Thyroid gland (tissue), 4 donors: ENCODE measurements at regions not wholly inside any gene's neighbourhood (a gene's known extent, or its start where the extent isn't known, plus 50 kb on each side); places are given as distances from the start of the nearest gene placed in this dataset.

Experiments
- POLR2A ChIP-seq, 2 donors: fragments of 450-650 bp; IDR thresholded peaks; one replicate each; pipeline ENCODE4 v1.6.1; 2017; ENCODE audit warnings: antibody characterized with exemption in 2 of 2, mild to moderate bottlenecking in 2 of 2, moderate library complexity in 1 of 2
- TF ChIP-seq, protein P1 (sequence below), 6 experiments: fragments of 200-600 bp in 3 of 6; fragments of 450-650 bp in 3 of 6; sonication (generic) in 3 of 6; IDR thresholded peaks; one replicate each; pipeline ENCODE4 v1.5.1; 2016 to 2019; ENCODE audit warnings: antibody characterized with exemption in 6 of 6, mild to moderate bottlenecking in 2 of 6, inconsistent platforms in 1 of 6, moderate library complexity in 1 of 6

DNA sequence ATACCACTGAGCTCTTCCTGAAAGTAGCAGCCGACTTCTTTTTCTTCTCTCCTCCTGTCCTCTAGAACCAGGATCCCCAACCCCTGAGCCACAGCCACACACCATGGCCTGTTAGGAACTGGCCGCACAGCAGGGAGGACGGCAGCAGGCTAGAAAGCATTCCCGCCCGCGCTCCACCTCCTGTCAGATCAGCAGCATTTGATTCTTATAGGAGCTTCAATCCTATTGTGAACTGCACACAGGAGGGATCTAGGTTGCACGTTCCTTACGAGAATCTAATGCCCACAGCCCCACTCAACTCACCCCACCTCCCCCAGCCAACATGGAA, 179.1 kb upstream of the SH3BP4 start:
- TF ChIP-seq, protein P1, sequence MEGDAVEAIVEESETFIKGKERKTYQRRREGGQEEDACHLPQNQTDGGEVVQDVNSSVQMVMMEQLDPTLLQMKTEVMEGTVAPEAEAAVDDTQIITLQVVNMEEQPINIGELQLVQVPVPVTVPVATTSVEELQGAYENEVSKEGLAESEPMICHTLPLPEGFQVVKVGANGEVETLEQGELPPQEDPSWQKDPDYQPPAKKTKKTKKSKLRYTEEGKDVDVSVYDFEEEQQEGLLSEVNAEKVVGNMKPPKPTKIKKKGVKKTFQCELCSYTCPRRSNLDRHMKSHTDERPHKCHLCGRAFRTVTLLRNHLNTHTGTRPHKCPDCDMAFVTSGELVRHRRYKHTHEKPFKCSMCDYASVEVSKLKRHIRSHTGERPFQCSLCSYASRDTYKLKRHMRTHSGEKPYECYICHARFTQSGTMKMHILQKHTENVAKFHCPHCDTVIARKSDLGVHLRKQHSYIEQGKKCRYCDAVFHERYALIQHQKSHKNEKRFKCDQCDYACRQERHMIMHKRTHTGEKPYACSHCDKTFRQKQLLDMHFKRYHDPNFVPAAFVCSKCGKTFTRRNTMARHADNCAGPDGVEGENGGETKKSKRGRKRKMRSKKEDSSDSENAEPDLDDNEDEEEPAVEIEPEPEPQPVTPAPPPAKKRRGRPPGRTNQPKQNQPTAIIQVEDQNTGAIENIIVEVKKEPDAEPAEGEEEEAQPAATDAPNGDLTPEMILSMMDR (IDR thresholded peaks at IDR 0.05) = no peak
- no peak for TF ChIP-seq POLR2A (IDR thresholded peaks at IDR 0.05)
